HG03575 (cell line): ENCODE measurements at regions not wholly inside any gene's neighbourhood (a gene's known extent, or its start where the extent isn't known, plus 50 kb on each side); places are given as distances from the start of the nearest gene placed in this dataset.
A peak's percentile ranks its signal among the peaks of the same experiment; 100 is the strongest.

Experiments used
- ATAC-seq: cut with Tn5 transposase; IDR thresholded peaks from one replicate; pipeline ENCODE4 v1.9.1; 2021; ENCODE audit not compliant: unreplicated experiment, insufficient number of reproducible peaks, low FRiP score; ENCODE audit errors: extremely low read depth

DNA sequence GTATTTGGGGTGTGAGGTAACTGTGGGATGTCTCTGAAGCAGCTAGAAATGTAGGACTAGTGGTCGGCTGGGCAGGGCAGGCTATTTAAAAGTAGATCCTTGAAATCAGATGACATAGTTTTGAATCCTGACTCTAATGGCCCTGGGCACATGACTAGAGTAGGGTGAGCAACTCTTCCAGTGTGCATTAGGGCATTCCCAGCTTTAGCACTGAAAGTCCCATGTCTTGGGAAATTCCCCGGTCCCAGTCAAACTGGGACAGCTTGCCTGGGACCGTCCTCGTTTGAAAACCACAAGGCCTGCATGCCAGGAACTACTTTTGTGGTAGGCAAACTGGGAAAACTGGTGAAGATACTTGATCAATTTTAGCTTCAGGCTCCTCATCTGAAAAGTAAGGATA, 255.3 kb downstream of the PTEN start:
- ATAC-seq, result no peak

- no peak for ATAC-seq
These were observed 255.7 kb downstream of the PTEN start for GRCh38 chr10:88119160-88119559.

DNA sequence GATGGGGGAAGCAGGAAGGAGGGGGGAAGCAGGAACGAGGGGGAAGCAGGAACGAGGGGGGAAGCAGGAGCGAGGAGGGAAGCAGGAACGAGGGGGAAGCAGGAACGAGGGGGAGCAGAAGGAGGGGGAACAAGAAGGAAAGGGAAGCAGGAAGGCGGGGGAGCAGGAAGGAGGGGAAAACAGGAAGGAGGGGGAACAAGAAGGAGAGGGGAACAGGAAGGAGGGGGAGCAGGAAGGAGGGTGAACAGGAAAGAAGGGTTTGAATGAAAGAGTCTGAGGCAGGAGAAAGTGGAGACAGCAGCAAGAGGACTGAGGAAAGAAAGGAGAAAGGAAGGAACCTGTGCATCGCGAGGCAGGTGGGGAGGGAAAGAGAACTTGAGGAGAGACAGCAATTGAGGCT, 256.6 kb downstream of the PTEN start:
- ATAC-seq, result no peak

GRCh38 chr10:88120599-88121333, 257.3 kb downstream of the PTEN start:
- ATAC-seq, result no peak

DNA sequence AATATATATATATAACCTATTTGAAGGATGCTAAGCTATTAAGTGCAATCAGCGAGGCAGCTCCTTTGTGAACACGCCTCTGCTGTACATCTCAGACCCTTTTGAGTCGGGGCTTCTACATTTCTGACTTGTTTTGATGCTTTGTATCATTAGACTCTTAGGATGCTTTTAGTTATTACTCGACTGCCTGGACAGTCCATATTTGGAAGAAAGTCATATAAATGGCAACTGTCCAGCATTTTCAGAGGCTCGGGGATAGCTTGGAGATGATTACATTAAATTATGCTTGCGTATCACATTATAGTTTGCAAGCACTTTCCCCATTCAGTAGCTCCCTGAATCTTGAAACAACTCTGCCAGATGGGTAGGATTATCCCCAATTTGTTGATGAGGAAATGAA, 257.9 kb downstream of the PTEN start:
- ATAC-seq, result no peak

- no peak for ATAC-seq
These were observed 258.7 kb downstream of the PTEN start for GRCh38 chr10:88122145-88122544.

- ATAC-seq, result no peak
These were observed 259.2 kb downstream of the PTEN start for GRCh38 chr10:88122576-88122975.

GRCh38 chr10:88125766-88126165, 262.3 kb downstream of the PTEN start:
- ATAC-seq, result no peak

GRCh38 chr10:88126699-88127098, 263.3 kb downstream of the PTEN start:
- no peak for ATAC-seq

GRCh38 chr10:88127269-88127668, 263.8 kb downstream of the PTEN start:
- no peak for ATAC-seq

DNA sequence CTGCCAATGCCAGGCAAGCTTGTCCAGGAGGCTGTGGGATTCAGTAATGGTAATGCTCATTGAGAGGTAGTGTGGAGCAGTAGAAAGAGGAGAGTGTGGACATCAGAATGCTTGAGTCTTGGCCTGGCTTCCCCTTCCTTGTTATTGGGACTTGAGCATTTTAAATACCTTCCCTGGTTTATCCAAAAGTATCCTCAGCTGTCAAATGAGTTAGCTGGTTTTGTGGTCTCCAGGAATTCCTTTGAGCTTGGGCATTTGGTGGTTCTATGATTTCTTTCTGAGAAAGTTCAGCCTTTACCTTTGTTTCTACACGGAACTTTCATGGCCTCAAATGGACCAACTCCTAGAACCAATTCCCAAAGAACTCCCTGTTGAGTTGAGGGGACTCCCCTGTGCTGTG, 264.3 kb downstream of the PTEN start:
- ATAC-seq, result no peak

DNA sequence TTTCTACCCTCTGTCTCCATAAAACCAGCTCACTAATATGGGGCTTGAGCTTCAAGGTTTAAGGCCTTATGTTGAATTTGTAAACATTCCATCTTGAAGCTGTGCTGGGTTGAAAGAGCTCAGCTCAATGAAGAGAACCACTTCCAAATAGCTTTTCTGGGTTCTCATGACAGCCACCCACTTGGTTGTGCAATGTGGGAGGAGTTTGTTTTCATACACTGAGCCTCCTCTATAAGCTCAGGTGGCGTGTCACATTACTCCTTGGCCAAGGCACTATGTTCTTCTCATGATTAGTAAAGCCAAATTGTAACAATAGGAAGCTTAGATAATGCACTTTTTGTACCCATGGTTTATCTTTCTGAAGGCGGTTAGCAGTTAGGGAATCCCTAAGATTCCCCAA, 265.6 kb downstream of the PTEN start:
- no peak for ATAC-seq

- no peak for ATAC-seq
These were observed 267.5 kb downstream of the PTEN start for GRCh38 chr10:88130912-88131311.

- ATAC-seq, result no peak
These were observed 268.2 kb downstream of the PTEN start for GRCh38 chr10:88131511-88132139.

DNA sequence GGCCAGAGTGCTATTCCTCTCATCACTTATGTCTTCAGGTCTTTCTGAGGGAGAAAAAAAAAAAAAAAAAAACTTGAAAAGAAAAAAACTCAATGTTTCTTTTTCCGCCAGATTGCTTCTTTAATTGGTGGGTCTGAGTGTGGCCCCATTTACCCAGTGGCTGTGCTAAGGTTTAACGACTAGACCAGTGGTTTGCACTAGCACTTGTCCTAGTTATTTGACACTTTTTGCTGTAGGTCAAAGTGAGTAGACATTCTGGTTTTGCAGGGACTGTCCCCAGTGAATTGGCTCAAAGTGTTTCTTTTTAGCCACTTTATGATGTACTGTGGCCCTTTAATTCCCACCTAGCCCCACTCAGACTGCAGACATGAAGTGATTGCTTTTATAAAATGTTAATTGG, 273.3 kb downstream of the PTEN start:
- no peak for ATAC-seq

- peak; percentile 72 for ATAC-seq
These were observed 275.0 kb downstream of the PTEN start for GRCh38 chr10:88138319-88138848.

GRCh38 chr10:88147000-88147798, 283.8 kb downstream of the PTEN start:
- no peak for ATAC-seq

- no peak for ATAC-seq
These were observed 286.5 kb downstream of the PTEN start for GRCh38 chr10:88149906-88150305.

DNA sequence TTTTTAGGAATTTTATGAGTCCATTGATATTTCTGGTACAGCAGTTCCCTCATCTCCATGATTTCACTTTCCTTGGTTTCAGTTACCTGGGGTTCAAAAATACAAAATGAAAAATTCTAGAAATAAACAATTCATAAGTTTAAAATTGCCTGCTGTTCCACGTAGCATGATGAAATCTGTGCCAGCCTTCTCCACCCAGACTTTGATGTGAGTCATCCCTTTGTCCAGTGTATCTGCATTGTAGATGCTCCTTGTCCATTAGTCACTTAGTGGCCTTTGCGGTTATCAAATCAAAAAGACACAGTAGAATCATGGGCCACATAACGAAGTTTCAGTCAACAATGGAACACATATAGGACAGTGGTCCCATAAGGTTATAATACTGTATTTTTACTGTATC, 286.9 kb downstream of the PTEN start:
- no peak for ATAC-seq

GRCh38 chr10:88152728-88153133, 289.3 kb downstream of the PTEN start:
- ATAC-seq, result no peak
